GM12878 (cell line): ENCODE measurements at regions not wholly inside any gene's neighbourhood (a gene's known extent, or its start where the extent isn't known, plus 50 kb on each side); places are given as distances from the start of the nearest gene placed in this dataset.

Source experiments
- ATAC-seq: fragments of 200-7000 bp; cut with Tn5 transposase; 3 replicates; pipeline ENCODE4 v1.9.1; 2020; ENCODE audit warnings: mild to moderate bottlenecking, moderate library complexity
- BruUV-seq: library from RNA; stranded (reverse); fragments of 400-500 nt; replicated peaks from 2 replicates; lab custom pipeline; 2021; lab: Mats Ljungman, UMichigan
- CTCF ChIA-PET: fragments of 300-600 bp; sonication (Branson Sonifier 250); formaldehyde crosslinking; extraction: SDS; loops from one replicate; lab custom pipeline; 2021; ENCODE audit warnings: inconsistent platforms; lab: Yijun Ruan, JAX
- POLR2A ChIA-PET: fragments of 350-600 bp; formaldehyde crosslinking; extraction: SDS; loops from one replicate; lab custom pipeline; 2021; ENCODE audit warnings: inconsistent platforms; lab: Charles Lee
- RAD21 ChIA-PET: fragments of 300-600 bp; sonication (Branson Sonifier 250); formaldehyde crosslinking; loops from one replicate; lab custom pipeline; 2023; ENCODE audit warnings: antibody characterized with exemption; ENCODE audit not compliant: unreplicated experiment; lab: Charles Lee
- SMC1A ChIA-PET: fragments of 300-600 bp; sonication (Branson Sonifier 250); formaldehyde crosslinking; loops from one replicate; lab custom pipeline; 2023; ENCODE audit not compliant: unreplicated experiment, uncharacterized antibody; lab: Charles Lee
- DNase-seq: peaks from one replicate; pipeline ENCODE4 v3.0.0-alpha.2; 2011; ENCODE audit warnings: low read depth, low spot score
- FAIRE-seq: peaks from 3 replicates; lab custom pipeline; 2011; peaks lifted over from hg19 to GRCh38; lab: Jason Lieb, UNC
- H2AFZ ChIP-seq: 2 replicates; pipeline ENCODE4 v1.6.0; 2011; ENCODE audit warnings: low read depth, low read length, control low read depth; ENCODE audit not compliant: control insufficient read depth
- H3K27ac ChIP-seq: 2 replicates; pipeline ENCODE4 v1.5.1; 2011; ENCODE audit warnings: control low read depth; ENCODE audit not compliant: control insufficient read depth, insufficient read depth
- H3K27me3 ChIP-seq, 2 experiments: replicated peaks in 1 of 2; 2 replicates each; pipeline versions ENCODE4 v1.6.0 to v1.6.1; 2011; ENCODE audit warnings: low read length in 1 of 2; ENCODE audit not compliant: control insufficient read depth in 2 of 2, insufficient read depth in 2 of 2
- H3K36me3 ChIP-seq, 2 experiments: 2 replicates each; pipeline ENCODE4 v1.5.1; 2011; ENCODE audit warnings: low read length in 1 of 2; ENCODE audit not compliant: control insufficient read depth in 2 of 2, insufficient read depth in 2 of 2
- H3K4me1 ChIP-seq: 2 replicates; pipeline ENCODE4 v1.6.1; 2011; ENCODE audit warnings: mild to moderate bottlenecking, low read length, moderate library complexity, mixed read lengths; ENCODE audit not compliant: control insufficient read depth, insufficient read depth
- H3K4me2 ChIP-seq: 2 replicates; pipeline ENCODE4 v1.6.0; 2011; ENCODE audit warnings: control low read depth; ENCODE audit not compliant: control insufficient read depth, insufficient read depth
- H3K4me3 ChIP-seq: fragments of 200-600 bp; sonication (generic); 2 replicates; pipeline ENCODE4 v1.5.1; 2016
- H3K79me2 ChIP-seq: 2 replicates; pipeline ENCODE4 v1.6.0; 2011; ENCODE audit warnings: low read length; ENCODE audit not compliant: control insufficient read depth, insufficient read depth
- H3K9ac ChIP-seq: 2 replicates; pipeline ENCODE4 v1.8.0; 2011; ENCODE audit warnings: low read length, control low read depth, mixed read lengths; ENCODE audit not compliant: control insufficient read depth, insufficient read depth
- H3K9me3 ChIP-seq: replicated peaks from 3 replicates; pipeline ENCODE4 v1.5.1; 2011; ENCODE audit warnings: mild to moderate bottlenecking, low read length; ENCODE audit not compliant: control insufficient read depth, insufficient read depth
- H4K20me1 ChIP-seq: 2 replicates; pipeline ENCODE4 v1.6.0; 2011; ENCODE audit not compliant: control insufficient read depth, insufficient read depth
- FOXM1 ChIP-seq: IDR thresholded peaks from 2 replicates; pipeline ENCODE4 v1.6.1; 2012; ENCODE audit warnings: low read depth, mild to moderate bottlenecking, inconsistent platforms, low read length, moderate library complexity
- IRF3 ChIP-seq: fragments of 450-650 bp; IDR thresholded peaks from 2 replicates; pipeline ENCODE4 v1.6.1; 2014; ENCODE audit warnings: mild to moderate bottlenecking
- LARP7 ChIP-seq: fragments of 450-650 bp; IDR thresholded peaks from 2 replicates; pipeline ENCODE4 v1.6.1; 2017; ENCODE audit warnings: mild to moderate bottlenecking
- NFYB ChIP-seq: IDR thresholded peaks from 2 replicates; pipeline ENCODE4 v1.6.1; 2011; ENCODE audit warnings: low read depth, mild to moderate bottlenecking, low read length, improper control_type of control experiment, moderate library complexity; ENCODE audit not compliant: insufficient read depth
- RFX5 ChIP-seq: IDR thresholded peaks from 2 replicates; pipeline ENCODE4 v1.6.1; 2011; ENCODE audit warnings: low read depth, low read length, improper control_type of control experiment
- RUNX3 ChIP-seq: IDR thresholded peaks from 2 replicates; pipeline ENCODE4 v1.6.1; 2012; ENCODE audit warnings: low read length, inconsistent platforms
- SKIL ChIP-seq: fragments of 450-650 bp; IDR thresholded peaks from 2 replicates; pipeline ENCODE4 v1.6.1; 2017; ENCODE audit warnings: mild to moderate bottlenecking, low read depth, inconsistent platforms; ENCODE audit not compliant: poor library complexity, severe bottlenecking
- SMARCA5 ChIP-seq: fragments of 450-650 bp; IDR thresholded peaks from 2 replicates; pipeline ENCODE4 v1.6.1; 2017; ENCODE audit warnings: mild to moderate bottlenecking
- TCF3 ChIP-seq: IDR thresholded peaks from 2 replicates; pipeline ENCODE4 v1.6.1; 2012; ENCODE audit warnings: low read depth, mild to moderate bottlenecking, low read length, borderline replicate concordance; ENCODE audit not compliant: insufficient read depth
- ZNF384 ChIP-seq: IDR thresholded peaks from 2 replicates; pipeline ENCODE4 v1.6.1; 2012; ENCODE audit warnings: low read depth, mild to moderate bottlenecking, low read length, improper control_type of control experiment, borderline replicate concordance
- WGBS: methylation state at CpG from one replicate; pipeline ENCODE4 v1.1.6; 2016; ENCODE audit warnings: low lambda C conversion rate; ENCODE audit not compliant: insufficient replicate concordance, insufficient coverage; ENCODE audit errors: missing lambda C conversion rate; 5-methylcytosine and 5-hydroxymethylcytosine counted together
- in situ Hi-C: fragments of 300-500 bp; cut with MboI; formaldehyde crosslinking; loops from 9 replicates; pipeline ENCODE4 v1.14.3; 2018; ENCODE audit warnings: mixed read lengths
- intact Hi-C: fragments of 100-400 bp; cut with micrococcal nuclease; formaldehyde crosslinking; loops from one replicate; pipeline ENCODE4 v1.14.2; 2022; ENCODE audit not compliant: unreplicated experiment

- POLR2A ChIA-PET = no interaction called here
- Histone ChIP-seq H3K4me1 (no peaks in the 10 kb centered on the region), H3K4me2 (no peak overlapping the region), H3K27ac (no peak overlapping the region), H3K36me3 (no peaks in the 10 kb centered on the region), H3K9ac (no peak overlapping the region), H3K4me3 (no peak overlapping the region), H3K79me2 (no peaks in the 10 kb centered on the region), H3K27me3 (no peaks in the 10 kb centered on the region), H3K9me3 (no peaks in the 10 kb centered on the region), H4K20me1 (no peaks in the 10 kb centered on the region), H2AFZ (no peak overlapping the region)
- FAIRE-seq = no peak
- no TSS peak for BruUV-seq
- no peak for ATAC-seq
- SMC1A ChIA-PET = no interaction called here
- no peak for DNase-seq
- 10% methylated on average over 7 of the region's 7 CpGs for whole genome bisulfite sequencing
- TF ChIP-seq RFX5 = no peak
- no peak for TF ChIP-seq SMARCA5
- no peak for TF ChIP-seq SKIL
- no peak for TF ChIP-seq LARP7
- no peak for TF ChIP-seq IRF3
- no peak for TF ChIP-seq RUNX3
- no peak for TF ChIP-seq FOXM1
- TF ChIP-seq TCF3 = no peak
- no peak for TF ChIP-seq ZNF384
- TF ChIP-seq NFYB = no peak
- CTCF ChIA-PET = no interaction called here
- intact Hi-C loops (no loop called here), in situ Hi-C loops (no loop called here)
- RAD21 ChIA-PET = no interaction called here
These were observed 256.9 kb upstream of the PCSK5 start for GRCh38 chr9:75633451-75634057.
